GM23338 (cell line): ENCODE measurements at regions not wholly inside any gene's neighbourhood (a gene's known extent, or its start where the extent isn't known, plus 50 kb on each side); places are given as distances from the start of the nearest gene placed in this dataset.

ENCODE experiments used
- ATAC-seq: fragments of 200-7000 bp; cut with Tn5 transposase; 3 replicates; pipeline ENCODE4 v1.9.1; 2020
- DNase-seq: peaks from one replicate; pipeline ENCODE4 v3.0.0-alpha.2; 2015; ENCODE audit warnings: low spot score
- H2AFZ ChIP-seq: fragments of 200-600 bp; sonication (generic); 2 replicates; pipeline ENCODE4 v1.8.0; 2016; ENCODE audit warnings: antibody characterized with exemption, mild to moderate bottlenecking, moderate library complexity
- H3F3A ChIP-seq: fragments of 200-600 bp; sonication (generic); replicated peaks from 2 replicates; pipeline ENCODE4 v1.8.0; 2017; ENCODE audit warnings: antibody characterized with exemption, mixed run types, low read depth
- H3K27ac ChIP-seq: fragments of 200-600 bp; sonication (generic); 2 replicates; pipeline ENCODE4 v1.6.1; 2016; ENCODE audit warnings: low read depth
- H3K27me3 ChIP-seq: fragments of 200-600 bp; sonication (generic); 2 replicates; pipeline ENCODE4 v1.8.0; 2016; ENCODE audit warnings: mild to moderate bottlenecking, mixed run types, moderate library complexity; ENCODE audit not compliant: insufficient read depth
- H3K36me3 ChIP-seq: fragments of 200-600 bp; sonication (generic); 2 replicates; pipeline ENCODE4 v1.8.0; 2016; ENCODE audit warnings: mild to moderate bottlenecking; ENCODE audit not compliant: insufficient read depth
- H3K4me1 ChIP-seq: fragments of 200-600 bp; sonication (generic); 2 replicates; pipeline ENCODE4 v1.8.0; 2016; ENCODE audit warnings: mild to moderate bottlenecking, moderate library complexity; ENCODE audit not compliant: insufficient read depth
- H3K4me2 ChIP-seq: fragments of 200-600 bp; sonication (generic); 2 replicates; pipeline ENCODE4 v1.7.1; 2017; ENCODE audit warnings: mixed run types
- H3K4me3 ChIP-seq: fragments of 200-600 bp; sonication (generic); 2 replicates; pipeline ENCODE4 v1.6.1; 2016; ENCODE audit warnings: mixed run types
- H3K79me2 ChIP-seq: fragments of 200-600 bp; sonication (generic); replicated peaks from 2 replicates; pipeline ENCODE4 v1.8.0; 2017; ENCODE audit warnings: mild to moderate bottlenecking; ENCODE audit not compliant: insufficient read depth
- H3K9me2 ChIP-seq: fragments of 200-600 bp; sonication (generic); 2 replicates; pipeline ENCODE4 v1.8.0; 2017; ENCODE audit not compliant: insufficient read depth
- H4K20me1 ChIP-seq: fragments of 200-600 bp; sonication (generic); replicated peaks from 2 replicates; pipeline ENCODE4 v1.8.0; 2017; ENCODE audit warnings: mild to moderate bottlenecking; ENCODE audit not compliant: insufficient read depth
- H3K27ac Mint-ChIP-seq: 2 replicates; pipeline ENCODE4 v1.8.0; 2020; ENCODE audit warnings: inconsistent platforms, mild to moderate bottlenecking, moderate library complexity, mixed read lengths
- H3K27me3 Mint-ChIP-seq: 3 replicates; pipeline ENCODE4 v1.8.0; 2022; ENCODE audit warnings: low read depth, mild to moderate bottlenecking, moderate library complexity, mixed read lengths, inconsistent platforms; ENCODE audit not compliant: insufficient read depth, poor library complexity
- H3K36me3 Mint-ChIP-seq: 3 replicates; pipeline ENCODE4 v1.8.0; 2021; ENCODE audit warnings: low read depth, mild to moderate bottlenecking, inconsistent platforms, moderate library complexity, mixed read lengths
- H3K4me1 Mint-ChIP-seq: 3 replicates; pipeline ENCODE4 v1.8.0; 2020; ENCODE audit warnings: mild to moderate bottlenecking, inconsistent platforms, mixed read lengths
- H3K4me3 Mint-ChIP-seq: 3 replicates; pipeline ENCODE4 v1.8.0; 2021; ENCODE audit warnings: moderate library complexity, mild to moderate bottlenecking, inconsistent platforms, mixed read lengths
- H3K9me3 Mint-ChIP-seq: 3 replicates; pipeline ENCODE4 v1.8.0; 2020; ENCODE audit warnings: moderate library complexity, mild to moderate bottlenecking, inconsistent platforms, mixed read lengths
- CREB1 ChIP-seq: fragments of 250-450 bp; sonication (Bioruptor Pico); IDR thresholded peaks from 2 replicates; pipeline ENCODE4 v1.5.0; 2020; ENCODE audit warnings: low read depth, mild to moderate bottlenecking, moderate library complexity
- EZH2 ChIP-seq: fragments of 200-600 bp; sonication (generic); IDR thresholded peaks from one replicate; pipeline ENCODE4 v1.8.0; 2017; ENCODE audit warnings: antibody characterized with exemption, mild to moderate bottlenecking, low read depth; ENCODE audit not compliant: unreplicated experiment
- EZH2phosphoT487 ChIP-seq: fragments of 200-600 bp; sonication (generic); IDR thresholded peaks from one replicate; pipeline ENCODE4 v1.8.1; 2018; ENCODE audit warnings: antibody characterized with exemption; ENCODE audit not compliant: unreplicated experiment
- JUNB ChIP-seq: IDR thresholded peaks from one replicate; pipeline ENCODE4 v1.6.1; 2016; ENCODE audit warnings: antibody characterized with exemption; ENCODE audit not compliant: unreplicated experiment
- NANOG ChIP-seq: IDR thresholded peaks from 2 replicates; pipeline ENCODE4 v1.6.1; 2016; ENCODE audit warnings: antibody characterized with exemption, borderline replicate concordance
- POLR2AphosphoS5 ChIP-seq: IDR thresholded peaks from 2 replicates; pipeline ENCODE4 v1.6.1; 2016; ENCODE audit warnings: antibody characterized with exemption, low read depth
- STAT1 ChIP-seq: IDR thresholded peaks from one replicate; pipeline ENCODE4 v1.6.1; 2016; ENCODE audit warnings: antibody characterized with exemption; ENCODE audit not compliant: unreplicated experiment
- ZNF114 ChIP-seq: fragments of 250-450 bp; sonication (Bioruptor Pico); IDR thresholded peaks from 2 replicates; pipeline ENCODE4 v1.5.0; 2020; ENCODE audit warnings: mild to moderate bottlenecking, moderate library complexity
- ZNF331 ChIP-seq: fragments of 250-450 bp; sonication (Bioruptor Pico); IDR thresholded peaks from 2 replicates; pipeline ENCODE4 v1.5.0; 2020; ENCODE audit warnings: low read depth, mild to moderate bottlenecking, moderate library complexity
- TF ChIP-seq, protein P1 (sequence below): fragments of 250-450 bp; sonication (Bioruptor Pico); IDR thresholded peaks from 2 replicates; pipeline ENCODE4 v1.5.0; 2020; ENCODE audit warnings: mild to moderate bottlenecking, moderate library complexity
- TF ChIP-seq, protein P2 (sequence below): IDR thresholded peaks from 2 replicates; pipeline ENCODE4 v1.6.1; 2016; ENCODE audit warnings: antibody characterized with exemption
- TF ChIP-seq, protein P3 (sequence below), 2 experiments: fragments of 200-600 bp in 1 of 2; sonication (generic) in 1 of 2; conservative IDR thresholded peaks; 2 replicates each; pipeline versions ENCODE4 v1.5.1 to v1.6.1; 2016 to 2017; ENCODE audit warnings: antibody characterized with exemption in 2 of 2, low read depth in 2 of 2, mild to moderate bottlenecking in 2 of 2, moderate library complexity in 1 of 2
- TF ChIP-seq, protein P4 (sequence below): IDR thresholded peaks from one replicate; pipeline ENCODE4 v1.6.1; 2018; ENCODE audit warnings: antibody characterized with exemption; ENCODE audit not compliant: unreplicated experiment

DNA sequence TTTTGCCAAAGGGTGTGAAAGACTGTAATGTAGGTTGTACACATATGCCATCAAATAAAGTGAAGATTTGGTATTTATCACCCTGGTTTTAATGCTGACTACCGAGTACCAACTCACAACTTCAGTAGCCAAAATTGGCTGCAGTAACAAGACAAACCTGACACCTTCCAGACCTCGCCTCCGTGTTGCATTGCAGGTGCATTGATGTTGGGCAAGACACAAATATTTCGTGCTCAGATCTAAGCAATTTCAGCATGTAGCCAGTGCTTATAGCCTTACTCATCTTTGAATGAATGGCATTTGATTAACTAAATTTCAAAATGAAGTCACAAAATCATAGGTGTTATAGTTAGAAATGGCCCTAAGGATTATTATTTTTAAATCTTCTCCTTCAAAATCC lies 400.2 kb downstream of the SOX2 start:
- Mint-ChIP-seq H3K27ac (no peak overlapping the region), H3K4me3 (no peak overlapping the region), H3K27me3 (no peaks in the 10 kb centered on the region), H3K9me3 (no peaks in the 10 kb centered on the region; the same call in 1 of the 3 replicates), H3K4me1 (no peaks in the 10 kb centered on the region), H3K36me3 (no peaks in the 10 kb centered on the region)
- DNase-seq (no peak), ATAC-seq (no peak)
- H3K9me2 ChIP-seq = peaks cover 22% of the 10 kb centered on the region
- H3K27ac ChIP-seq = no peak overlapping the region
- H3K4me3 ChIP-seq = no peak overlapping the region
- H3F3A ChIP-seq = no peaks in the 10 kb centered on the region
- no peaks in the 10 kb centered on the region for H3K36me3 ChIP-seq
- H3K27me3 ChIP-seq = no peaks in the 10 kb centered on the region
- no peak for TF ChIP-seq STAT1
- TF ChIP-seq JUNB = no peak
- TF ChIP-seq, protein P1, sequence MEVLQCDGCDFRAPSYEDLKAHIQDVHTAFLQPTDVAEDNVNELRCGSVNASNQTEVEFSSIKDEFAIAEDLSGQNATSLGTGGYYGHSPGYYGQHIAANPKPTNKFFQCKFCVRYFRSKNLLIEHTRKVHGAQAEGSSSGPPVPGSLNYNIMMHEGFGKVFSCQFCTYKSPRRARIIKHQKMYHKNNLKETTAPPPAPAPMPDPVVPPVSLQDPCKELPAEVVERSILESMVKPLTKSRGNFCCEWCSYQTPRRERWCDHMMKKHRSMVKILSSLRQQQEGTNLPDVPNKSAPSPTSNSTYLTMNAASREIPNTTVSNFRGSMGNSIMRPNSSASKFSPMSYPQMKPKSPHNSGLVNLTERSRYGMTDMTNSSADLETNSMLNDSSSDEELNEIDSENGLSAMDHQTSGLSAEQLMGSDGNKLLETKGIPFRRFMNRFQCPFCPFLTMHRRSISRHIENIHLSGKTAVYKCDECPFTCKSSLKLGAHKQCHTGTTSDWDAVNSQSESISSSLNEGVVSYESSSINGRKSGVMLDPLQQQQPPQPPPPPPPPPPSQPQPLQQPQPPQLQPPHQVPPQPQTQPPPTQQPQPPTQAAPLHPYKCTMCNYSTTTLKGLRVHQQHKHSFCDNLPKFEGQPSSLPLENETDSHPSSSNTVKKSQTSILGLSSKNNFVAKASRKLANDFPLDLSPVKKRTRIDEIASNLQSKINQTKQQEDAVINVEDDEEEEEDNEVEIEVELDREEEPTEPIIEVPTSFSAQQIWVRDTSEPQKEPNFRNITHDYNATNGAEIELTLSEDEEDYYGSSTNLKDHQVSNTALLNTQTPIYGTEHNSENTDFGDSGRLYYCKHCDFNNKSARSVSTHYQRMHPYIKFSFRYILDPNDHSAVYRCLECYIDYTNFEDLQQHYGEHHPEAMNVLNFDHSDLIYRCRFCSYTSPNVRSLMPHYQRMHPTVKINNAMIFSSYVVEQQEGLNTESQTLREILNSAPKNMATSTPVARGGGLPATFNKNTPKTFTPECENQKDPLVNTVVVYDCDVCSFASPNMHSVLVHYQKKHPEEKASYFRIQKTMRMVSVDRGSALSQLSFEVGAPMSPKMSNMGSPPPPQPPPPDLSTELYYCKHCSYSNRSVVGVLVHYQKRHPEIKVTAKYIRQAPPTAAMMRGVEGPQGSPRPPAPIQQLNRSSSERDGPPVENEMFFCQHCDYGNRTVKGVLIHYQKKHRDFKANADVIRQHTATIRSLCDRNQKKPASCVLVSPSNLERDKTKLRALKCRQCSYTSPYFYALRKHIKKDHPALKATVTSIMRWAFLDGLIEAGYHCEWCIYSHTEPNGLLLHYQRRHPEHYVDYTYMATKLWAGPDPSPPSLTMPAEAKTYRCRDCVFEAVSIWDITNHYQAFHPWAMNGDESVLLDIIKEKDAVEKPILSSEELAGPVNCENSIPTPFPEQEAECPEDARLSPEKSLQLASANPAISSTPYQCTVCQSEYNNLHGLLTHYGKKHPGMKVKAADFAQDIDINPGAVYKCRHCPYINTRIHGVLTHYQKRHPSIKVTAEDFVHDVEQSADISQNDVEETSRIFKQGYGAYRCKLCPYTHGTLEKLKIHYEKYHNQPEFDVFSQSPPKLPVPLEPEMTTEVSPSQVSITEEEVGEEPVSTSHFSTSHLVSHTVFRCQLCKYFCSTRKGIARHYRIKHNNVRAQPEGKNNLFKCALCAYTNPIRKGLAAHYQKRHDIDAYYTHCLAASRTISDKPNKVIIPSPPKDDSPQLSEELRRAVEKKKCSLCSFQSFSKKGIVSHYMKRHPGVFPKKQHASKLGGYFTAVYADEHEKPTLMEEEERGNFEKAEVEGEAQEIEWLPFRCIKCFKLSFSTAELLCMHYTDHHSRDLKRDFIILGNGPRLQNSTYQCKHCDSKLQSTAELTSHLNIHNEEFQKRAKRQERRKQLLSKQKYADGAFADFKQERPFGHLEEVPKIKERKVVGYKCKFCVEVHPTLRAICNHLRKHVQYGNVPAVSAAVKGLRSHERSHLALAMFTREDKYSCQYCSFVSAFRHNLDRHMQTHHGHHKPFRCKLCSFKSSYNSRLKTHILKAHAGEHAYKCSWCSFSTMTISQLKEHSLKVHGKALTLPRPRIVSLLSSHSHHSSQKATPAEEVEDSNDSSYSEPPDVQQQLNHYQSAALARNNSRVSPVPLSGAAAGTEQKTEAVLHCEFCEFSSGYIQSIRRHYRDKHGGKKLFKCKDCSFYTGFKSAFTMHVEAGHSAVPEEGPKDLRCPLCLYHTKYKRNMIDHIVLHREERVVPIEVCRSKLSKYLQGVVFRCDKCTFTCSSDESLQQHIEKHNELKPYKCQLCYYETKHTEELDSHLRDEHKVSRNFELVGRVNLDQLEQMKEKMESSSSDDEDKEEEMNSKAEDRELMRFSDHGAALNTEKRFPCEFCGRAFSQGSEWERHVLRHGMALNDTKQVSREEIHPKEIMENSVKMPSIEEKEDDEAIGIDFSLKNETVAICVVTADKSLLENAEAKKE (CRISPR knock-in tag) = no peak
- TF ChIP-seq ZNF114 (CRISPR knock-in tag) = no peak
- no peak for TF ChIP-seq ZNF331 (CRISPR knock-in tag)
- no peak for TF ChIP-seq NANOG
- TF ChIP-seq CREB1 (CRISPR knock-in tag) = no peak
- TF ChIP-seq EZH2 = no peak
- TF ChIP-seq POLR2AphosphoS5 = no peak
- TF ChIP-seq, protein P2, sequence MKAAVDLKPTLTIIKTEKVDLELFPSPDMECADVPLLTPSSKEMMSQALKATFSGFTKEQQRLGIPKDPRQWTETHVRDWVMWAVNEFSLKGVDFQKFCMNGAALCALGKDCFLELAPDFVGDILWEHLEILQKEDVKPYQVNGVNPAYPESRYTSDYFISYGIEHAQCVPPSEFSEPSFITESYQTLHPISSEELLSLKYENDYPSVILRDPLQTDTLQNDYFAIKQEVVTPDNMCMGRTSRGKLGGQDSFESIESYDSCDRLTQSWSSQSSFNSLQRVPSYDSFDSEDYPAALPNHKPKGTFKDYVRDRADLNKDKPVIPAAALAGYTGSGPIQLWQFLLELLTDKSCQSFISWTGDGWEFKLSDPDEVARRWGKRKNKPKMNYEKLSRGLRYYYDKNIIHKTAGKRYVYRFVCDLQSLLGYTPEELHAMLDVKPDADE = no peak
- no peak for TF ChIP-seq EZH2phosphoT487
- TF ChIP-seq, protein P3, sequence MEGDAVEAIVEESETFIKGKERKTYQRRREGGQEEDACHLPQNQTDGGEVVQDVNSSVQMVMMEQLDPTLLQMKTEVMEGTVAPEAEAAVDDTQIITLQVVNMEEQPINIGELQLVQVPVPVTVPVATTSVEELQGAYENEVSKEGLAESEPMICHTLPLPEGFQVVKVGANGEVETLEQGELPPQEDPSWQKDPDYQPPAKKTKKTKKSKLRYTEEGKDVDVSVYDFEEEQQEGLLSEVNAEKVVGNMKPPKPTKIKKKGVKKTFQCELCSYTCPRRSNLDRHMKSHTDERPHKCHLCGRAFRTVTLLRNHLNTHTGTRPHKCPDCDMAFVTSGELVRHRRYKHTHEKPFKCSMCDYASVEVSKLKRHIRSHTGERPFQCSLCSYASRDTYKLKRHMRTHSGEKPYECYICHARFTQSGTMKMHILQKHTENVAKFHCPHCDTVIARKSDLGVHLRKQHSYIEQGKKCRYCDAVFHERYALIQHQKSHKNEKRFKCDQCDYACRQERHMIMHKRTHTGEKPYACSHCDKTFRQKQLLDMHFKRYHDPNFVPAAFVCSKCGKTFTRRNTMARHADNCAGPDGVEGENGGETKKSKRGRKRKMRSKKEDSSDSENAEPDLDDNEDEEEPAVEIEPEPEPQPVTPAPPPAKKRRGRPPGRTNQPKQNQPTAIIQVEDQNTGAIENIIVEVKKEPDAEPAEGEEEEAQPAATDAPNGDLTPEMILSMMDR (conservative IDR thresholded peaks at IDR 0.05; ENCODE audit: low read depth in 2 of 2) = no peak
- TF ChIP-seq, protein P4, sequence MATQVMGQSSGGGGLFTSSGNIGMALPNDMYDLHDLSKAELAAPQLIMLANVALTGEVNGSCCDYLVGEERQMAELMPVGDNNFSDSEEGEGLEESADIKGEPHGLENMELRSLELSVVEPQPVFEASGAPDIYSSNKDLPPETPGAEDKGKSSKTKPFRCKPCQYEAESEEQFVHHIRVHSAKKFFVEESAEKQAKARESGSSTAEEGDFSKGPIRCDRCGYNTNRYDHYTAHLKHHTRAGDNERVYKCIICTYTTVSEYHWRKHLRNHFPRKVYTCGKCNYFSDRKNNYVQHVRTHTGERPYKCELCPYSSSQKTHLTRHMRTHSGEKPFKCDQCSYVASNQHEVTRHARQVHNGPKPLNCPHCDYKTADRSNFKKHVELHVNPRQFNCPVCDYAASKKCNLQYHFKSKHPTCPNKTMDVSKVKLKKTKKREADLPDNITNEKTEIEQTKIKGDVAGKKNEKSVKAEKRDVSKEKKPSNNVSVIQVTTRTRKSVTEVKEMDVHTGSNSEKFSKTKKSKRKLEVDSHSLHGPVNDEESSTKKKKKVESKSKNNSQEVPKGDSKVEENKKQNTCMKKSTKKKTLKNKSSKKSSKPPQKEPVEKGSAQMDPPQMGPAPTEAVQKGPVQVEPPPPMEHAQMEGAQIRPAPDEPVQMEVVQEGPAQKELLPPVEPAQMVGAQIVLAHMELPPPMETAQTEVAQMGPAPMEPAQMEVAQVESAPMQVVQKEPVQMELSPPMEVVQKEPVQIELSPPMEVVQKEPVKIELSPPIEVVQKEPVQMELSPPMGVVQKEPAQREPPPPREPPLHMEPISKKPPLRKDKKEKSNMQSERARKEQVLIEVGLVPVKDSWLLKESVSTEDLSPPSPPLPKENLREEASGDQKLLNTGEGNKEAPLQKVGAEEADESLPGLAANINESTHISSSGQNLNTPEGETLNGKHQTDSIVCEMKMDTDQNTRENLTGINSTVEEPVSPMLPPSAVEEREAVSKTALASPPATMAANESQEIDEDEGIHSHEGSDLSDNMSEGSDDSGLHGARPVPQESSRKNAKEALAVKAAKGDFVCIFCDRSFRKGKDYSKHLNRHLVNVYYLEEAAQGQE = no peak
- H2AFZ ChIP-seq = no peak overlapping the region
- H4K20me1 ChIP-seq = no peaks in the 10 kb centered on the region
- no peak overlapping the region for H3K4me2 ChIP-seq
- H3K4me1 ChIP-seq = no peaks in the 10 kb centered on the region
- H3K79me2 ChIP-seq = no peaks in the 10 kb centered on the region
